ENCODE measurements at regions not wholly inside any gene's neighbourhood (a gene's known extent, or its start where the extent isn't known, plus 50 kb on each side); places are given as distances from the start of the nearest gene placed in this dataset.

DNA sequence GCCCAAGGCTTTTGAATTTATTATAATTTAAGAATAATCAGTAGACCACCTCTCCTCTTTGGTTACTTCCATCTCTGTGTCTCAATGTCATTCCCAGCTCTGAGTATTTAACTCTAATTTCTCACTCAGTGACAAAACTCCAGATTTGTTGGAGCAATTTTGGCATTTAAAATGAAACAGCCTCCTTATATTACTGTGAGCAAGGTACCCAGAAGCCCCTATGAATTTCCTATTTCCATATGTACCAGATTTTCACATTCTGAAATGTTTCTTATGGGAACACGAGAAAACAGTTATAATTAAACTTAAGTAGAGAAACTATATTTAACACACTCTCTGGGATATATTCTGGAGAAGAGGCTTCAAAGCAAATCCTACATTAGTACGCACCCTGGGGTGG, 285.4 kb upstream of the CDH8 start:
- Histone ChIP-seq H4K8ac (replicated peaks; ENCODE audit: insufficient read length, low read depth, low read length) (no peak overlapping the region), H3T11ph (ENCODE audit: low read length) (no peak overlapping the region), H3K56ac (ENCODE audit: insufficient read length, low read depth, low read length) (no peak overlapping the region), H2BK5ac (ENCODE audit: insufficient read length, low read length) (no peak overlapping the region), H4K5ac (ENCODE audit: insufficient read length, low read depth, low read length) (no peak overlapping the region), H2BK12ac (ENCODE audit: insufficient read length, low read depth, low read length) (no peak overlapping the region), H3K27me3 (ENCODE audit: insufficient read depth, low read length) (no peaks in the 10 kb centered on the region), H3K4ac (ENCODE audit: low read depth, low read length) (no peak overlapping the region), H3K23ac (ENCODE audit: insufficient read length, low read depth, low read length) (no peak overlapping the region), H3K4me2 (ENCODE audit: insufficient read depth, insufficient read length, low read length) (no peak overlapping the region), H3K14ac (ENCODE audit: insufficient read depth, low read length) (no peak overlapping the region), H3K79me2 (ENCODE audit: insufficient read depth, low read length) (no peaks in the 10 kb centered on the region), H3K18ac (ENCODE audit: insufficient read length, low read depth, low read length) (no peak overlapping the region), H3K9ac (ENCODE audit: extremely low read depth, insufficient read length, low read length) (no peak overlapping the region), H3K23me2 (ENCODE audit: insufficient read length, low read depth, low read length, poor library complexity, severe bottlenecking) (no peaks in the 10 kb centered on the region), H2BK20ac (ENCODE audit: low read depth, low read length, poor library complexity, severe bottlenecking) (no peak overlapping the region), H2AFZ (ENCODE audit: low read length) (no peak overlapping the region), H3K4me1 (ENCODE audit: insufficient read depth, low read length) (no peaks in the 10 kb centered on the region), H3K9me3 (ENCODE audit: control insufficient read depth, low read depth, low read length) (no peaks in the 10 kb centered on the region), H2BK15ac (ENCODE audit: low read depth, low read length) (no peak overlapping the region), H4K91ac (ENCODE audit: insufficient read length, low read depth, low read length) (no peak overlapping the region), H3K27ac (ENCODE audit: insufficient read length, low read depth, low read length) (no peak overlapping the region), H2BK120ac (ENCODE audit: low read depth, low read length, poor library complexity, severe bottlenecking) (no peak overlapping the region), H3K79me1 (ENCODE audit: insufficient read depth, low read depth, low read length, poor library complexity, severe bottlenecking) (no peaks in the 10 kb centered on the region), H2AK5ac (ENCODE audit: insufficient read length, low read length) (no peak overlapping the region), H4K20me1 (ENCODE audit: control insufficient read depth, insufficient read depth, insufficient read length) (no peaks in the 10 kb centered on the region)
- H3K4me1 Mint-ChIP-seq, result no peaks in the 10 kb centered on the region
- no peak for DNase-seq
- H3K9me3 Mint-ChIP-seq, result peaks cover 0 to 3% of the 10 kb centered on the region in 2 experiments; a peak in 2 of 5 replicates
- WGBS (ENCODE audit: extremely low coverage, insufficient read length, low lambda C conversion rate), result no CpG with 5 or more reads among the region's 2 CpGs
- H3K4me3 Mint-ChIP-seq, result no peak overlapping the region
- TF ChIP-seq, protein P1, sequence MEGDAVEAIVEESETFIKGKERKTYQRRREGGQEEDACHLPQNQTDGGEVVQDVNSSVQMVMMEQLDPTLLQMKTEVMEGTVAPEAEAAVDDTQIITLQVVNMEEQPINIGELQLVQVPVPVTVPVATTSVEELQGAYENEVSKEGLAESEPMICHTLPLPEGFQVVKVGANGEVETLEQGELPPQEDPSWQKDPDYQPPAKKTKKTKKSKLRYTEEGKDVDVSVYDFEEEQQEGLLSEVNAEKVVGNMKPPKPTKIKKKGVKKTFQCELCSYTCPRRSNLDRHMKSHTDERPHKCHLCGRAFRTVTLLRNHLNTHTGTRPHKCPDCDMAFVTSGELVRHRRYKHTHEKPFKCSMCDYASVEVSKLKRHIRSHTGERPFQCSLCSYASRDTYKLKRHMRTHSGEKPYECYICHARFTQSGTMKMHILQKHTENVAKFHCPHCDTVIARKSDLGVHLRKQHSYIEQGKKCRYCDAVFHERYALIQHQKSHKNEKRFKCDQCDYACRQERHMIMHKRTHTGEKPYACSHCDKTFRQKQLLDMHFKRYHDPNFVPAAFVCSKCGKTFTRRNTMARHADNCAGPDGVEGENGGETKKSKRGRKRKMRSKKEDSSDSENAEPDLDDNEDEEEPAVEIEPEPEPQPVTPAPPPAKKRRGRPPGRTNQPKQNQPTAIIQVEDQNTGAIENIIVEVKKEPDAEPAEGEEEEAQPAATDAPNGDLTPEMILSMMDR (conservative IDR thresholded peaks at IDR 0.05), result no peak
- H3K27ac Mint-ChIP-seq, result no peak overlapping the region
- no peaks in the 10 kb centered on the region for H3K36me3 Mint-ChIP-seq (ENCODE audit: insufficient read depth in 1 of 3, low read depth in 3 of 3)
- H3K27me3 Mint-ChIP-seq (ENCODE audit: low read depth), result no peaks in the 10 kb centered on the region

Data from H9 (cell line).